ENCODE measurements at regions not wholly inside any gene's neighbourhood (a gene's known extent, or its start where the extent isn't known, plus 50 kb on each side); places are given as distances from the start of the nearest gene placed in this dataset.

- intact Hi-C loops (cut with micrococcal nuclease): no loop called here
- no peak for DNase-seq
Observed at GRCh38 chr14:25215607-25216006, 165.7 kb upstream of the STXBP6 start.

GRCh38 chr14:25197885-25198284, 147.9 kb upstream of the STXBP6 start:
- no peak for DNase-seq
- Histone ChIP-seq H3K9me3 (replicated peaks) (peaks cover 10% of the 10 kb centered on the region), H3K27ac (replicated peaks) (no peak overlapping the region), H3K4me1 (no peaks in the 10 kb centered on the region), H3K27me3 (ENCODE audit: low read depth) (no peaks in the 10 kb centered on the region), H3K36me3 (no peaks in the 10 kb centered on the region), H3K4me3 (no peak overlapping the region)
- no peak for TF ChIP-seq CTCF (IDR thresholded peaks at IDR 0.05; ENCODE audit: borderline replicate concordance)
- intact Hi-C loops (cut with micrococcal nuclease): no loop called here

More at GRCh38 chr14:25215607-25216006, 165.7 kb upstream of the STXBP6 start:
- no peak overlapping the region for H3K4me3 ChIP-seq
- no peaks in the 10 kb centered on the region for H3K27me3 ChIP-seq (ENCODE audit: low read depth)
- TF ChIP-seq CTCF (IDR thresholded peaks at IDR 0.05; ENCODE audit: borderline replicate concordance): no peak
- peaks cover 5% of the 10 kb centered on the region for H3K9me3 ChIP-seq (replicated peaks)
- H3K27ac ChIP-seq (replicated peaks): no peak overlapping the region
- H3K36me3 ChIP-seq: no peaks in the 10 kb centered on the region
- no peaks in the 10 kb centered on the region for H3K4me1 ChIP-seq

GRCh38 chr14:25180221-25180620, 130.3 kb upstream of the STXBP6 start:
- no peak for DNase-seq
- Histone ChIP-seq H3K27ac (replicated peaks) (no peak overlapping the region), H3K4me3 (no peak overlapping the region), H3K36me3 (no peaks in the 10 kb centered on the region), H3K9me3 (replicated peaks) (peaks cover 10% of the 10 kb centered on the region), H3K27me3 (ENCODE audit: low read depth) (no peaks in the 10 kb centered on the region), H3K4me1 (no peaks in the 10 kb centered on the region)
- intact Hi-C loops (cut with micrococcal nuclease): no loop called here
- no peak for TF ChIP-seq CTCF (IDR thresholded peaks at IDR 0.05; ENCODE audit: borderline replicate concordance)

GRCh38 chr14:25178255-25178654, 128.3 kb upstream of the STXBP6 start:
- no peak overlapping the region for H3K4me3 ChIP-seq
- intact Hi-C loops (cut with micrococcal nuclease): no loop called here
- H3K27me3 ChIP-seq (ENCODE audit: low read depth): no peaks in the 10 kb centered on the region
- no peak overlapping the region for H3K27ac ChIP-seq (replicated peaks)
- H3K36me3 ChIP-seq: no peaks in the 10 kb centered on the region
- peaks cover 10% of the 10 kb centered on the region for H3K9me3 ChIP-seq (replicated peaks)
- no peak for TF ChIP-seq CTCF (IDR thresholded peaks at IDR 0.05; ENCODE audit: borderline replicate concordance)
- DNase-seq: no peak
- H3K4me1 ChIP-seq: no peaks in the 10 kb centered on the region

- no peaks in the 10 kb centered on the region for H3K9me3 ChIP-seq (replicated peaks)
- no peak for DNase-seq
- H3K27me3 ChIP-seq (ENCODE audit: low read depth): no peaks in the 10 kb centered on the region
- TF ChIP-seq CTCF (IDR thresholded peaks at IDR 0.05; ENCODE audit: borderline replicate concordance): peak; percentile 86
- no peaks in the 10 kb centered on the region for H3K4me1 ChIP-seq
- intact Hi-C loops (cut with micrococcal nuclease): loop anchor here (5.0 kb wide), 1 partner anchor 414 kb away; no protein-coding TSS in a partner anchor
- H3K27ac ChIP-seq (replicated peaks): no peak overlapping the region
- no peaks in the 10 kb centered on the region for H3K36me3 ChIP-seq
- H3K4me3 ChIP-seq: no peak overlapping the region
Observed at GRCh38 chr14:25150934-25151790, 101.2 kb upstream of the STXBP6 start.
